SK-N-SH (cell line): ENCODE measurements at regions not wholly inside any gene's neighbourhood (a gene's known extent, or its start where the extent isn't known, plus 50 kb on each side); places are given as distances from the start of the nearest gene placed in this dataset.

ENCODE experiments used
- CTCF ChIA-PET: fragments of 300-600, 350-600 bp; formaldehyde crosslinking; extraction: SDS; loops from one replicate; lab custom pipeline; 2021; lab: Yijun Ruan, JAX
- POLR2A ChIA-PET: fragments of 350-600 bp; sonication (Branson Sonifier 250); formaldehyde crosslinking; extraction: SDS; loops from one replicate; lab custom pipeline; 2020; ENCODE audit warnings: antibody characterized with exemption, inconsistent platforms; lab: Yijun Ruan, JAX
- DNase-seq: peaks from one replicate; pipeline ENCODE4 v3.0.0; 2012
- H2AFZ ChIP-seq: fragments of 200-600 bp; sonication (generic); 2 replicates; pipeline ENCODE4 v1.8.1; 2016; ENCODE audit warnings: antibody characterized with exemption, mild to moderate bottlenecking, low read depth
- H3F3A ChIP-seq: fragments of 200-600 bp; sonication (generic); replicated peaks from 2 replicates; pipeline ENCODE3; 2016; ENCODE audit warnings: antibody characterized with exemption, mild to moderate bottlenecking; ENCODE audit not compliant: insufficient read depth
- H3K27ac ChIP-seq, 2 experiments: fragments of 200-500 bp in 1 of 2; fragments of 200-600 bp in 1 of 2; sonication (Bioruptor generic) in 1 of 2; sonication (generic), shearing (Covaris generic) in 1 of 2; 2 replicates each; pipeline versions ENCODE4 v1.5.1 to v1.6.1; 2014 to 2016; ENCODE audit warnings: low read depth in 2 of 2, inconsistent platforms in 1 of 2, low read length in 1 of 2, mild to moderate bottlenecking in 1 of 2, mixed read lengths in 1 of 2
- H3K27me3 ChIP-seq: fragments of 200-600 bp; sonication (generic), shearing (Covaris generic); 2 replicates; pipeline ENCODE4 v1.6.1; 2016; ENCODE audit warnings: mixed run types; ENCODE audit not compliant: insufficient read depth
- H3K36me3 ChIP-seq, 2 experiments: fragments of 200-500 bp in 1 of 2; fragments of 200-600 bp in 1 of 2; sonication (Bioruptor generic) in 1 of 2; sonication (generic) in 1 of 2; replicated peaks in 1 of 2; 2 replicates each; pipeline versions ENCODE3 to v1.5.1; 2014 to 2016; ENCODE audit warnings: low read length in 1 of 2, mild to moderate bottlenecking in 1 of 2; ENCODE audit not compliant: insufficient read depth in 2 of 2, control insufficient read depth in 1 of 2
- H3K4me1 ChIP-seq, 2 experiments: fragments of 200-500 bp in 1 of 2; fragments of 200-600 bp in 1 of 2; sonication (Bioruptor generic) in 1 of 2; sonication (generic), shearing (Covaris generic) in 1 of 2; 2 replicates each; pipeline versions ENCODE4 v1.5.1 to v1.6.1; 2014 to 2016; ENCODE audit warnings: low read depth in 1 of 2, low read length in 1 of 2, mixed run types in 1 of 2; ENCODE audit not compliant: insufficient read depth in 2 of 2, control insufficient read depth in 1 of 2
- H3K4me2 ChIP-seq: fragments of 200-600 bp; sonication (generic), shearing (Covaris generic); 2 replicates; pipeline ENCODE4 v1.6.1; 2017; ENCODE audit warnings: mixed run types
- H3K4me3 ChIP-seq, 2 experiments: fragments of 200-500 bp in 1 of 2; fragments of 200-600 bp in 1 of 2; sonication (Bioruptor generic) in 1 of 2; sonication (generic), shearing (Covaris generic) in 1 of 2; 2 replicates each; pipeline versions ENCODE4 v1.5.1 to v1.8.1; 2014 to 2016; ENCODE audit warnings: low read depth in 2 of 2, inconsistent platforms in 1 of 2, low read length in 1 of 2, mild to moderate bottlenecking in 1 of 2, mixed read lengths in 1 of 2, moderate library complexity in 1 of 2
- H3K79me2 ChIP-seq: fragments of 200-600 bp; sonication (generic); 2 replicates; pipeline ENCODE4 v1.8.1; 2017; ENCODE audit warnings: mild to moderate bottlenecking; ENCODE audit not compliant: insufficient read depth
- H3K9ac ChIP-seq: fragments of 200-600 bp; sonication (generic); 2 replicates; pipeline ENCODE4 v1.6.1; 2017; ENCODE audit warnings: mixed run types
- H3K9me2 ChIP-seq: fragments of 200-600 bp; sonication (generic); 2 replicates; pipeline ENCODE4 v1.6.1; 2017; ENCODE audit warnings: mixed run types
- H3K9me3 ChIP-seq: fragments of 200-600 bp; sonication (generic); 2 replicates; pipeline ENCODE4 v1.6.1; 2017; ENCODE audit warnings: mixed run types, mild to moderate bottlenecking, moderate library complexity
- H4K20me1 ChIP-seq: fragments of 200-600 bp; sonication (generic); 2 replicates; pipeline ENCODE4 v1.6.1; 2017; ENCODE audit warnings: mild to moderate bottlenecking, mixed run types; ENCODE audit not compliant: insufficient read depth
- CHD2 ChIP-seq: fragments of 150-350 bp; IDR thresholded peaks from 2 replicates; pipeline ENCODE4 v1.6.1; 2018; ENCODE audit warnings: low read length; ENCODE audit not compliant: partially characterized antibody
- ELF1 ChIP-seq: IDR thresholded peaks from 2 replicates; pipeline ENCODE4 v1.4.0; 2012
- EP300 ChIP-seq, 2 experiments: IDR thresholded peaks; 2 replicates each; pipeline versions ENCODE4 v1.4.0 to v1.6.1; 2012; ENCODE audit warnings: borderline replicate concordance in 1 of 2, low read depth in 1 of 2, low read length in 1 of 2
- FOSL2 ChIP-seq: IDR thresholded peaks from 2 replicates; pipeline ENCODE4 v1.4.0; 2012; ENCODE audit warnings: low read depth, mild to moderate bottlenecking, moderate library complexity, borderline replicate concordance
- FOXJ3 ChIP-seq: sonication (generic); formaldehyde crosslinking; IDR thresholded peaks from 2 replicates; pipeline ENCODE4 v1.5.1; 2020; ENCODE audit warnings: mild to moderate bottlenecking, missing genetic modification reagents
- FOXM1 ChIP-seq: IDR thresholded peaks from 2 replicates; pipeline ENCODE4 v1.4.0; 2012; ENCODE audit warnings: low read depth, mild to moderate bottlenecking
- GABPA ChIP-seq: IDR thresholded peaks from 2 replicates; pipeline ENCODE4 v1.4.0; 2012; ENCODE audit warnings: low read depth, mild to moderate bottlenecking
- GATA2 ChIP-seq: sonication (generic); formaldehyde crosslinking; IDR thresholded peaks from 2 replicates; pipeline ENCODE4 v1.5.0; 2020; ENCODE audit warnings: mild to moderate bottlenecking, missing genetic modification reagents
- MEF2A ChIP-seq: IDR thresholded peaks from 2 replicates; pipeline ENCODE4 v1.4.0; 2012; ENCODE audit warnings: low read depth, borderline replicate concordance
- POLR2AphosphoS5 ChIP-seq: IDR thresholded peaks from 2 replicates; pipeline ENCODE4 v1.6.1; 2012; ENCODE audit warnings: low read depth, low read length
- WGBS: methylation state at CpG from one replicate; pipeline ENCODE4 v1.1.6; 2017; ENCODE audit warnings: low lambda C conversion rate; 5-methylcytosine and 5-hydroxymethylcytosine counted together
- TF ChIP-seq, protein P1 (sequence below): IDR thresholded peaks from 2 replicates; pipeline ENCODE4 v1.4.0; 2012; ENCODE audit warnings: low read depth
- TF ChIP-seq, protein P2 (sequence below): IDR thresholded peaks from 2 replicates; pipeline ENCODE4; 2012
- TF ChIP-seq, protein P3 (sequence below): fragments of 150-350 bp; IDR thresholded peaks from 2 replicates; pipeline ENCODE4 v1.6.1; 2017; ENCODE audit warnings: antibody characterized with exemption, low read length, low read depth, borderline replicate concordance

DNA sequence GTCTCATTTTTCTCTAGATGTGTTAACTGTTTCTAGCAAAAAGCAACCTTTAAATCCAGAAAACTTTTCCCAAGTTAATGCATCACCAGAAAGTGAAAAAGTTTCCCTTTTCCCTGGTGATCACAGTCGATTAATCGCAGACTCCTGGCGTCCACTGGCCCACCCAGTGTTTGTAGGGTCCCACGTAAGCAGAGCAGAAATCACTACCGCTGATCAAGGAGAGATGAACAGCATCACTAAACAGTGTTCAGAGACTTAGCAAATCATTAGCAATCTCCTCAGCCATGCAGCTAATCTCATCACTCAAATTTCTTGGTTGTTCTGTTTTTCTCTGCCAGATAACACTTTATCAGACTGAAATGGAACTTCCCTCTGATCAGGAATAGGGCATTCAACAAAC lies 184.2 kb downstream of the EFNB2 start:
- ChIA-PET POLR2A (no interaction called here), CTCF (interaction anchor here (0.7 kb wide), 1 partner anchor 11 kb away, joined by 3 read pairs; no protein-coding TSS in a partner anchor)
- H3F3A ChIP-seq, result peaks cover 7% of the 10 kb centered on the region
- TF ChIP-seq FOXM1 (no peak), GABPA (no peak), FOXJ3 (CRISPR knock-in tag) (no peak), FOSL2 (no peak), EP300 (IDR thresholded peaks at IDR 0.05; ENCODE audit: borderline replicate concordance in 1 of 2, low read depth in 1 of 2, low read length in 1 of 2) (no peak)
- TF ChIP-seq, protein P1, sequence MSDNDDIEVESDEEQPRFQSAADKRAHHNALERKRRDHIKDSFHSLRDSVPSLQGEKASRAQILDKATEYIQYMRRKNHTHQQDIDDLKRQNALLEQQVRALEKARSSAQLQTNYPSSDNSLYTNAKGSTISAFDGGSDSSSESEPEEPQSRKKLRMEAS, result no peak
- no peaks in the 10 kb centered on the region for H4K20me1 ChIP-seq
- H3K4me2 ChIP-seq, result no peak overlapping the region
- no peak overlapping the region for H3K27ac ChIP-seq
- no peak for DNase-seq
- H3K4me1 ChIP-seq, result peaks cover 0 to 8% of the 10 kb centered on the region in 2 experiments; a peak in 2 of 4 replicates
- H2AFZ ChIP-seq, result no peak overlapping the region
- H3K36me3 ChIP-seq, result no peaks in the 10 kb centered on the region
- no peaks in the 10 kb centered on the region for H3K9me2 ChIP-seq
- H3K79me2 ChIP-seq, result no peaks in the 10 kb centered on the region
- no peak overlapping the region for H3K4me3 ChIP-seq
- WGBS, result 95% methylated on average over 5 of the region's 5 CpGs
- no peaks in the 10 kb centered on the region for H3K27me3 ChIP-seq
- no peaks in the 10 kb centered on the region for H3K9me3 ChIP-seq
- no peak overlapping the region for H3K9ac ChIP-seq

DNA sequence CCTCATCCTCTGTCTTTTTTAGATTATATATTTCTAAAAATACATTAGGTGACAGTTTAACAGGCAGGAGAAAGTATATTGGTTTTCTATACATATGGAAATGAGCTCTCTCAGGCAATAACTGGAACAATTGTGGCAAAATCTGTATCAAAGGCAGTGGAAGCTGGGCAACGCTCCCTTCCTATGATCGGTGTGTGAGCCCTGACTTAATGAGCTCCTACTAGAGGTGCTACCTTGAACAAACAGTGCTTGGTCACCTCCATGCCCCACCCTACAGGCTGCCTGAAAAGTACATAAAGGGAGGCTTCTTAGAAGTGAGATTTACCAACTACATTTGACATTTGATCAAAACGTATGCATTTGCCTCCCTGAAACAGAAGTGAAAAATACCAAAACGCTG lies 185.3 kb downstream of the EFNB2 start:
- CTCF ChIA-PET, result no interaction called here
- WGBS, result 97% methylated on average over 4 of the region's 4 CpGs
- no peak overlapping the region for H3K4me2 ChIP-seq

More for the DNA sequence above, 185.3 kb downstream of the EFNB2 start:
- Histone ChIP-seq H3K27ac (no peak overlapping the region), H3F3A (peaks cover 7% of the 10 kb centered on the region), H2AFZ (no peak overlapping the region), H3K9ac (no peak overlapping the region), H3K79me2 (no peaks in the 10 kb centered on the region), H3K4me1 (peaks cover 0 to 8% of the 10 kb centered on the region in 2 experiments; a peak in 2 of 4 replicates), H3K27me3 (no peaks in the 10 kb centered on the region), H4K20me1 (no peaks in the 10 kb centered on the region), H3K9me2 (no peaks in the 10 kb centered on the region), H3K36me3 (no peaks in the 10 kb centered on the region), H3K4me3 (no peak overlapping the region), H3K9me3 (no peaks in the 10 kb centered on the region)
- POLR2A ChIA-PET, result no interaction called here
- no peak for DNase-seq
- TF ChIP-seq MEF2A (no peak), FOSL2 (no peak), CHD2 (no peak), ELF1 (no peak), GATA2 (no peak), POLR2AphosphoS5 (no peak)
- TF ChIP-seq, protein P2, sequence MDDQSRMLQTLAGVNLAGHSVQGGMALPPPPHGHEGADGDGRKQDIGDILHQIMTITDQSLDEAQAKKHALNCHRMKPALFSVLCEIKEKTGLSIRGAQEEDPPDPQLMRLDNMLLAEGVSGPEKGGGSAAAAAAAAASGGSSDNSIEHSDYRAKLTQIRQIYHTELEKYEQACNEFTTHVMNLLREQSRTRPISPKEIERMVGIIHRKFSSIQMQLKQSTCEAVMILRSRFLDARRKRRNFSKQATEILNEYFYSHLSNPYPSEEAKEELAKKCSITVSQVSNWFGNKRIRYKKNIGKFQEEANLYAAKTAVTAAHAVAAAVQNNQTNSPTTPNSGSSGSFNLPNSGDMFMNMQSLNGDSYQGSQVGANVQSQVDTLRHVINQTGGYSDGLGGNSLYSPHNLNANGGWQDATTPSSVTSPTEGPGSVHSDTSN, result no peak
- TF ChIP-seq, protein P3, sequence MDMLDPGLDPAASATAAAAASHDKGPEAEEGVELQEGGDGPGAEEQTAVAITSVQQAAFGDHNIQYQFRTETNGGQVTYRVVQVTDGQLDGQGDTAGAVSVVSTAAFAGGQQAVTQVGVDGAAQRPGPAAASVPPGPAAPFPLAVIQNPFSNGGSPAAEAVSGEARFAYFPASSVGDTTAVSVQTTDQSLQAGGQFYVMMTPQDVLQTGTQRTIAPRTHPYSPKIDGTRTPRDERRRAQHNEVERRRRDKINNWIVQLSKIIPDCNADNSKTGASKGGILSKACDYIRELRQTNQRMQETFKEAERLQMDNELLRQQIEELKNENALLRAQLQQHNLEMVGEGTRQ, result no peak
